SK-N-MC (cell line): ENCODE measurements at regions not wholly inside any gene's neighbourhood (a gene's known extent, or its start where the extent isn't known, plus 50 kb on each side); places are given as distances from the start of the nearest gene placed in this dataset.

ENCODE experiments used
- DNase-seq: peaks from one replicate; pipeline ENCODE4 v3.0.0-alpha.2; 2011; ENCODE audit warnings: low read depth, low spot score
- H3K27ac ChIP-seq: fragments of 200-600 bp; sonication (generic); 2 replicates; pipeline ENCODE4 v1.5.1; 2016; ENCODE audit warnings: mixed run types
- H3K36me3 ChIP-seq: fragments of 200-600 bp; sonication (generic); 2 replicates; pipeline ENCODE4 v1.6.1; 2017; ENCODE audit warnings: antibody characterized with exemption, low read length, mixed read lengths; ENCODE audit not compliant: insufficient read depth
- H3K4me3 ChIP-seq: fragments of 200-600 bp; sonication (generic); 2 replicates; pipeline ENCODE4 v1.5.1; 2016
- H3K9ac ChIP-seq: fragments of 200-600 bp; sonication (generic); 2 replicates; pipeline ENCODE4 v1.8.0; 2017; ENCODE audit warnings: mixed run types, mixed read lengths; ENCODE audit not compliant: insufficient read length
- H3K9me3 ChIP-seq: fragments of 200-600 bp; sonication (generic); 2 replicates; pipeline ENCODE4 v1.6.1; 2017; ENCODE audit warnings: low read depth, mild to moderate bottlenecking, antibody characterized with exemption, low read length, moderate library complexity, mixed read lengths
- EZH2 ChIP-seq: fragments of 200-600 bp; sonication (generic); IDR thresholded peaks from one replicate; pipeline ENCODE4 v1.6.1; 2017; ENCODE audit warnings: antibody characterized with exemption
- FOXP2 ChIP-seq: optimal IDR thresholded peaks from 2 replicates; pipeline ENCODE3; 2011; ENCODE audit warnings: mild to moderate bottlenecking, moderate library complexity; ENCODE audit not compliant: insufficient read depth; ENCODE audit errors: extremely low read length, control extremely low read depth
- POLR2AphosphoS5 ChIP-seq: IDR thresholded peaks from 2 replicates; pipeline ENCODE4 v1.6.1; 2012; ENCODE audit warnings: mild to moderate bottlenecking, low read depth, low read length, borderline replicate concordance

DNA sequence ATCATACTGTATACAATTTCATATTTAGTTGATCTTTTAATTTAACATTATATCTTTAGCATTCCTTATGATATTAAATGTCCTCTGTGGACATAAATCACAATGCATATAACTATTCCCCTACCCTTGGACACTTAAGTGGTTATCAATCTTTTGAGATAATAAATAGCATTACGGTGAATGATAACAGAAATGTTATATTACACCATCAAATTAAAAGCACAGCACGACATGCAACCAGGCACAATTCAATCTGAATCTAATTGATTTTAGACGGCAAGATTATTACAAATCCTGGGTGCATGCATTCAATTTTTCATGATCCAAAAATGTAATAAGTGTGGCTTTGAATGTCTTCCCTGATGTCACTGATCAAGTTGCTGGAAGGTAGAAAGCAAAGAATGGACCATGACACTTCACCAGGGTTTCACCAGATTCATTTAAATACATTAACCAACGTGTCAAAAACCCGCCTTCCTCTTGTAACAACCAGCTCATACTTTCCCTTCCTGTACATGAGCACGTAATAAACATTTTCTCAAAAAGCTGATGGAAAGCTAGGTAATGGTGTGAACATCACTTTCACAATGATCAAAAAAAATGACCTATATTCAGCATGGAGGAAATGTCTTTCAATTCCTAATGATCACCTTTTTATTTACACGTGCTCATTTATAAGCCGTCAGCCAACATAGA is 513.7 kb upstream of the ID2 start:
- no peak for DNase-seq
- no peaks in the 10 kb centered on the region for H3K9me3 ChIP-seq
- no peaks in the 10 kb centered on the region for H3K36me3 ChIP-seq
- H3K27ac ChIP-seq, result no peak overlapping the region
- H3K4me3 ChIP-seq, result no peak overlapping the region
- H3K9ac ChIP-seq, result no peak overlapping the region
- TF ChIP-seq EZH2 (no peak), POLR2AphosphoS5 (no peak), FOXP2 (no peak)

DNA sequence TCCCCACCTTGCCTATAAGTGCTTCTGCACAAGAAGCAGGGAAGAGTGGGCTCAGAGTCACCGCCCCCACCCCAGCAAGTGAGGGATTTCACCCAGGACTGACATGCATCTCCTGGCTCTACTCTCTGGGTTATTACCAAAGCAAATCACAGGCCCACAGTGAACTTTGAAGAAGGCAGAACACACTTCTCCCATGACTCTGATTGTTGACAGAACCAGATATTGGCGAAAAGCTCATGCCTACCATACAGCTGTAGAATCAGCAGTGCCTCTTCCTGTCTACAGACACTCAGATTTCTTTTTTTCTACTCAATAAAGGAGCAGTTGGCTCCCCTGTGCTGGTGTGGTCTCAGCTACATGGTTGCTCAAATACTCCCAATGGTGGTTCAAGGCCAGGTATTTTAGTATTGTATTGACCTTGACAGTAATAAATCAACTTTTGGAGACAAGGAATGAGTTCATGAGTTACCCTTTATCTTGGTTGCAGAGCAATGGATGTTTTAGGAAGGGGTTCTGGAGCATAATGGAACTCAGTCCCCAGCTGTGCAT is 512.9 kb upstream of the ID2 start:
- Histone ChIP-seq H3K4me3 (no peak overlapping the region), H3K36me3 (no peaks in the 10 kb centered on the region), H3K27ac (no peak overlapping the region), H3K9ac (no peak overlapping the region), H3K9me3 (no peaks in the 10 kb centered on the region)
- TF ChIP-seq EZH2 (no peak), POLR2AphosphoS5 (no peak), FOXP2 (no peak)
- no peak for DNase-seq

GRCh38 chr2:8169443-8169842 is 512.4 kb upstream of the ID2 start:
- TF ChIP-seq POLR2AphosphoS5 (no peak), EZH2 (no peak), FOXP2 (no peak)
- no peak overlapping the region for H3K27ac ChIP-seq
- no peak overlapping the region for H3K4me3 ChIP-seq
- H3K9ac ChIP-seq, result no peak overlapping the region
- no peaks in the 10 kb centered on the region for H3K36me3 ChIP-seq
- DNase-seq, result no peak
- H3K9me3 ChIP-seq, result no peaks in the 10 kb centered on the region

- Histone ChIP-seq H3K9me3 (no peaks in the 10 kb centered on the region; the same call in 1 of the 2 replicates), H3K36me3 (no peaks in the 10 kb centered on the region), H3K27ac (peak overlapping the region; percentile 88), H3K4me3 (peak overlapping the region; percentile 64), H3K9ac (peak overlapping the region; percentile 12)
- peak; percentile 61 for DNase-seq
- TF ChIP-seq FOXP2, result peak; percentile 70
- TF ChIP-seq EZH2, result no peak
- TF ChIP-seq POLR2AphosphoS5, result no peak; the same call in 1 of the 2 replicates
Measured at GRCh38 chr2:8170552-8171327, 511.1 kb upstream of the ID2 start.

DNA sequence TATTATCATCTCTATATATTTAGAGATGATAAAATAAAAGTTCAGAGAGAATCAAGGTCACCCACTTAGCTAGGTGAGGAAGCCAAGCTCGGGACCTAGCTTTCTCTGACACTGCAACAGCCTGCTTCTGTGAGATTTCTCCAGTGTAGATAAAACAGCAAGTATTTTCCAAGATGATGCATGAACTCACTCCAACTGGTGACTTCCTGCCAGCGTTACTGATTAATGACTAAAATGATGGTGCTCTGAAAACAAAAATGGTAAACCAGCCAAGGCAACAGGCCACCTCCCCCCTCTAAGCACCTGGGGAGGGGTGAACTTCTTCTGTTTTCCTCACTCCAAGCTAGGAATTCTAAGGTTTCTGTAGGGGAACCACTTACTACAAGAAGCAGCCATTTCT is 510.2 kb upstream of the ID2 start:
- no peaks in the 10 kb centered on the region; the same call in 1 of the 2 replicates for H3K9me3 ChIP-seq
- TF ChIP-seq FOXP2 (no peak), EZH2 (no peak), POLR2AphosphoS5 (no peak)
- no peaks in the 10 kb centered on the region for H3K36me3 ChIP-seq
- H3K9ac ChIP-seq, result no peak overlapping the region
- H3K4me3 ChIP-seq, result no peak overlapping the region; the same call in 1 of the 2 replicates
- DNase-seq, result no peak
- H3K27ac ChIP-seq, result peak overlapping the region; percentile 88; the same call in 1 of the 2 replicates

GRCh38 chr2:8172661-8173060 is 509.2 kb upstream of the ID2 start:
- no peak for TF ChIP-seq FOXP2
- TF ChIP-seq POLR2AphosphoS5, result no peak
- no peak for TF ChIP-seq EZH2
- H3K4me3 ChIP-seq, result no peak overlapping the region
- DNase-seq, result no peak
- H3K36me3 ChIP-seq, result no peaks in the 10 kb centered on the region
- no peaks in the 10 kb centered on the region; the same call in 1 of the 2 replicates for H3K9me3 ChIP-seq
- H3K9ac ChIP-seq, result no peak overlapping the region
- H3K27ac ChIP-seq, result no peak overlapping the region

DNA sequence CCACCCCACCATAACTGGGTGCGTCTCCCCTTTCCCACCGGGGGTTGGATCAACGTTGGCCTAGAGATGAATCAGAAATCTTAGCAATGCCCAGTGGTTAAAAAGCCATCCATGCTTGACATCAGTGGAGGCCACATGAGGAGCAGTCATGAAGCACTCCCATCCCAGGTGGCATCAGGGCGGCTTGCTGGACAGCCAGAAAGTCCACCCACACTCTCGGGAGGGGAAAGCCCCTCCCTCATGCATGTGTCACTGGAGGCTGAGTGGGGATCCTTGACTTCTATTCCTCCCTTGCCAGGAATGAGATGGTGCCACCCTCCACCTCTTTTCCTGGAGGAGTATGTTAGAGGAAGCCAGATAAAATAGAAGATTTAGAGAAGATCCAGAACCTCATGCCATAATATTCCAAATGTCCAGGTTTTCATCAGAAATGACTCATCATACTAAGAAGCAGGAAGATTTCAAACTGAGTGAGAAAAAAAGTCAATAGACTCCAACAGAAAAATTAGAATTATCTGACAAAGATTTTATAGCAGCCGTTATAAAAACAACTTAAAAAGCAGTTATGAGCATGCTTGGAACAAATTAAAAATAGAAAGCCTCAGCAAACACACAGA is 507.1 kb upstream of the ID2 start:
- Histone ChIP-seq H3K36me3 (no peaks in the 10 kb centered on the region), H3K9me3 (no peaks in the 10 kb centered on the region; the same call in 1 of the 2 replicates), H3K4me3 (no peak overlapping the region), H3K9ac (no peak overlapping the region), H3K27ac (0 out of 2 replicates have a peak overlapping the region, but pooled peaks have one; percentile 7)
- DNase-seq, result no peak
- no peak for TF ChIP-seq EZH2
- TF ChIP-seq FOXP2, result no peak
- TF ChIP-seq POLR2AphosphoS5, result no peak

DNA sequence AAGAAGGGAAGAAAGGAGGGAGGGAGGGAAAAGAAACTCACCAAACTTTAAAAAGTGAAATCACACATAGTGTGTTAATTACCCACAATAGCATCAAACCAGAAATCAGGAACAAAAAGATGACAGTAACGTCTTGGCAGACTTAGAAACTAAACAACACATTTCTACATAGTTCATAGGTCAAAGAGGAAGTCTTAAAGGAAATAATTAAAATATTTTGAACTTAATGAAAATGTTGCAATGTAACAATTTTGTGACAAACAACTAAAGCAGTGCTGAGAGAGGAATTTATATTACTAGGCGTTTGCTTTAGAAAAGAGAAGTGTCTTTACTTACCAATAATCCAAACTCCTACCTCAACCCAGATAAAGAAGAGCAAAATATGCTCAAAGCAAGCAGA is 505.0 kb upstream of the ID2 start:
- TF ChIP-seq POLR2AphosphoS5 (no peak), EZH2 (no peak), FOXP2 (no peak)
- Histone ChIP-seq H3K27ac (peak overlapping the region; percentile 52; the same call in 1 of the 2 replicates), H3K9me3 (no peaks in the 10 kb centered on the region; the same call in 1 of the 2 replicates), H3K9ac (no peak overlapping the region), H3K36me3 (no peaks in the 10 kb centered on the region), H3K4me3 (no peak overlapping the region)
- DNase-seq, result no peak
